HepG2 (cell line): ENCODE measurements at regions not wholly inside any gene's neighbourhood (a gene's known extent, or its start where the extent isn't known, plus 50 kb on each side); places are given as distances from the start of the nearest gene placed in this dataset.

ENCODE experiments used
- ETV6 ChIP-seq: sonication (generic); formaldehyde crosslinking; conservative IDR thresholded peaks from 2 replicates; pipeline ENCODE4 v1.4.0; 2020; ENCODE audit warnings: missing genetic modification reagents
- NFYB ChIP-seq: sonication (generic); formaldehyde crosslinking; IDR thresholded peaks from 2 replicates; pipeline ENCODE4 v1.4.0; 2020; ENCODE audit warnings: missing genetic modification reagents
- RAD21 ChIP-seq: fragments of 450-650 bp; formaldehyde crosslinking; IDR thresholded peaks from 2 replicates; pipeline ENCODE4 v1.5.0; 2020; ENCODE audit warnings: mild to moderate bottlenecking
- ZNF264 ChIP-seq: sonication (generic); formaldehyde crosslinking; IDR thresholded peaks from 2 replicates; pipeline ENCODE4 v1.4.0; 2020; ENCODE audit warnings: missing genetic modification reagents
- TF ChIP-seq, protein P1 (sequence below): sonication (generic); formaldehyde crosslinking; IDR thresholded peaks from 2 replicates; pipeline ENCODE4 v1.5.0; 2020; ENCODE audit warnings: mild to moderate bottlenecking, missing genetic modification reagents, moderate library complexity
- TF ChIP-seq, protein P2 (sequence below): sonication (generic); formaldehyde crosslinking; IDR thresholded peaks from 2 replicates; pipeline ENCODE4 v1.4.0; 2020; ENCODE audit warnings: mild to moderate bottlenecking, missing genetic modification reagents

- TF ChIP-seq ZNF264 (CRISPR knock-in tag): no peak
- TF ChIP-seq, protein P1, sequence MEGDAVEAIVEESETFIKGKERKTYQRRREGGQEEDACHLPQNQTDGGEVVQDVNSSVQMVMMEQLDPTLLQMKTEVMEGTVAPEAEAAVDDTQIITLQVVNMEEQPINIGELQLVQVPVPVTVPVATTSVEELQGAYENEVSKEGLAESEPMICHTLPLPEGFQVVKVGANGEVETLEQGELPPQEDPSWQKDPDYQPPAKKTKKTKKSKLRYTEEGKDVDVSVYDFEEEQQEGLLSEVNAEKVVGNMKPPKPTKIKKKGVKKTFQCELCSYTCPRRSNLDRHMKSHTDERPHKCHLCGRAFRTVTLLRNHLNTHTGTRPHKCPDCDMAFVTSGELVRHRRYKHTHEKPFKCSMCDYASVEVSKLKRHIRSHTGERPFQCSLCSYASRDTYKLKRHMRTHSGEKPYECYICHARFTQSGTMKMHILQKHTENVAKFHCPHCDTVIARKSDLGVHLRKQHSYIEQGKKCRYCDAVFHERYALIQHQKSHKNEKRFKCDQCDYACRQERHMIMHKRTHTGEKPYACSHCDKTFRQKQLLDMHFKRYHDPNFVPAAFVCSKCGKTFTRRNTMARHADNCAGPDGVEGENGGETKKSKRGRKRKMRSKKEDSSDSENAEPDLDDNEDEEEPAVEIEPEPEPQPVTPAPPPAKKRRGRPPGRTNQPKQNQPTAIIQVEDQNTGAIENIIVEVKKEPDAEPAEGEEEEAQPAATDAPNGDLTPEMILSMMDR (CRISPR knock-in tag): no peak
- no peak for TF ChIP-seq NFYB
- TF ChIP-seq ETV6 (CRISPR knock-in tag): no peak
- TF ChIP-seq, protein P2, sequence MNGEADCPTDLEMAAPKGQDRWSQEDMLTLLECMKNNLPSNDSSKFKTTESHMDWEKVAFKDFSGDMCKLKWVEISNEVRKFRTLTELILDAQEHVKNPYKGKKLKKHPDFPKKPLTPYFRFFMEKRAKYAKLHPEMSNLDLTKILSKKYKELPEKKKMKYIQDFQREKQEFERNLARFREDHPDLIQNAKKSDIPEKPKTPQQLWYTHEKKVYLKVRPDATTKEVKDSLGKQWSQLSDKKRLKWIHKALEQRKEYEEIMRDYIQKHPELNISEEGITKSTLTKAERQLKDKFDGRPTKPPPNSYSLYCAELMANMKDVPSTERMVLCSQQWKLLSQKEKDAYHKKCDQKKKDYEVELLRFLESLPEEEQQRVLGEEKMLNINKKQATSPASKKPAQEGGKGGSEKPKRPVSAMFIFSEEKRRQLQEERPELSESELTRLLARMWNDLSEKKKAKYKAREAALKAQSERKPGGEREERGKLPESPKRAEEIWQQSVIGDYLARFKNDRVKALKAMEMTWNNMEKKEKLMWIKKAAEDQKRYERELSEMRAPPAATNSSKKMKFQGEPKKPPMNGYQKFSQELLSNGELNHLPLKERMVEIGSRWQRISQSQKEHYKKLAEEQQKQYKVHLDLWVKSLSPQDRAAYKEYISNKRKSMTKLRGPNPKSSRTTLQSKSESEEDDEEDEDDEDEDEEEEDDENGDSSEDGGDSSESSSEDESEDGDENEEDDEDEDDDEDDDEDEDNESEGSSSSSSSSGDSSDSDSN (CRISPR knock-in tag): no peak
- TF ChIP-seq RAD21 (CRISPR knock-in tag): no peak
These were observed 125.7 kb upstream of the FBXL17 start for GRCh38 chr5:108507631-108508030.
